PFSK-1 (cell line): ENCODE measurements at regions not wholly inside any gene's neighbourhood (a gene's known extent, or its start where the extent isn't known, plus 50 kb on each side); places are given as distances from the start of the nearest gene placed in this dataset.

Experiments used
- FOXP2 ChIP-seq: optimal IDR thresholded peaks from 2 replicates; pipeline ENCODE3; 2011; ENCODE audit warnings: borderline replicate concordance, control low read depth, inconsistent platforms; ENCODE audit not compliant: insufficient read depth; ENCODE audit errors: extremely low read length, extremely low read depth
- POLR2AphosphoS5 ChIP-seq: IDR thresholded peaks from 2 replicates; pipeline ENCODE4 v1.6.1; 2012; ENCODE audit warnings: low read depth, mild to moderate bottlenecking, control low read depth, low read length, moderate library complexity
- SIN3A ChIP-seq: IDR thresholded peaks from 2 replicates; pipeline ENCODE4 v1.6.1; 2012; ENCODE audit warnings: mild to moderate bottlenecking, low read length, moderate library complexity, borderline replicate concordance; ENCODE audit not compliant: insufficient read depth
- TAF1 ChIP-seq: IDR thresholded peaks from 2 replicates; pipeline ENCODE4 v1.6.1; 2012; ENCODE audit warnings: low read length, control low read depth, borderline replicate concordance; ENCODE audit not compliant: insufficient read depth
- TF ChIP-seq, protein P1 (sequence below), 2 experiments: IDR thresholded peaks; 2 replicates each; pipeline versions ENCODE4 v1.6.1 to v1.8.0; 2011 to 2012; ENCODE audit warnings: low read depth in 2 of 2, low read length in 2 of 2, control low read depth in 1 of 2, inconsistent platforms in 1 of 2, mild to moderate bottlenecking in 1 of 2, moderate library complexity in 1 of 2; ENCODE audit not compliant: insufficient read depth in 1 of 2

DNA sequence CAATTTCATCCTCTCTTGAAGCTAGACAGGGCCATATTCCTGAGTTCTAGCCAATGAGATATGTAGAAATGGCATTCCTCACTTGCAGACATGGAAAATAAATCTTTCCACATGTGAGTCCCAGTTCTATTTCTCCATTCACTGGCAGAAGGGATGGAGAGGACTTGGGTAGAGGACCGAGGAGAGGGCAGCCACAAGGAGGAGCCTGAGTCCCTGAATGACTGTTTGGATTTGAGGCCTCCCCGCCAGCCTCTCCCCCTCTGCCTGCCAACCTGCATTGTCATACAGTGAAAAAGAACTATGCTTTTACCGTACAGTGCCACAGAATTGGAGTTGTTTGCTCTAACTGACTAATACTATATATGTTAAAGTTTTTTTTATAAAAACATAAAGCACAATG, 583.0 kb upstream of the WWC1 start:
- TF ChIP-seq, protein P1, sequence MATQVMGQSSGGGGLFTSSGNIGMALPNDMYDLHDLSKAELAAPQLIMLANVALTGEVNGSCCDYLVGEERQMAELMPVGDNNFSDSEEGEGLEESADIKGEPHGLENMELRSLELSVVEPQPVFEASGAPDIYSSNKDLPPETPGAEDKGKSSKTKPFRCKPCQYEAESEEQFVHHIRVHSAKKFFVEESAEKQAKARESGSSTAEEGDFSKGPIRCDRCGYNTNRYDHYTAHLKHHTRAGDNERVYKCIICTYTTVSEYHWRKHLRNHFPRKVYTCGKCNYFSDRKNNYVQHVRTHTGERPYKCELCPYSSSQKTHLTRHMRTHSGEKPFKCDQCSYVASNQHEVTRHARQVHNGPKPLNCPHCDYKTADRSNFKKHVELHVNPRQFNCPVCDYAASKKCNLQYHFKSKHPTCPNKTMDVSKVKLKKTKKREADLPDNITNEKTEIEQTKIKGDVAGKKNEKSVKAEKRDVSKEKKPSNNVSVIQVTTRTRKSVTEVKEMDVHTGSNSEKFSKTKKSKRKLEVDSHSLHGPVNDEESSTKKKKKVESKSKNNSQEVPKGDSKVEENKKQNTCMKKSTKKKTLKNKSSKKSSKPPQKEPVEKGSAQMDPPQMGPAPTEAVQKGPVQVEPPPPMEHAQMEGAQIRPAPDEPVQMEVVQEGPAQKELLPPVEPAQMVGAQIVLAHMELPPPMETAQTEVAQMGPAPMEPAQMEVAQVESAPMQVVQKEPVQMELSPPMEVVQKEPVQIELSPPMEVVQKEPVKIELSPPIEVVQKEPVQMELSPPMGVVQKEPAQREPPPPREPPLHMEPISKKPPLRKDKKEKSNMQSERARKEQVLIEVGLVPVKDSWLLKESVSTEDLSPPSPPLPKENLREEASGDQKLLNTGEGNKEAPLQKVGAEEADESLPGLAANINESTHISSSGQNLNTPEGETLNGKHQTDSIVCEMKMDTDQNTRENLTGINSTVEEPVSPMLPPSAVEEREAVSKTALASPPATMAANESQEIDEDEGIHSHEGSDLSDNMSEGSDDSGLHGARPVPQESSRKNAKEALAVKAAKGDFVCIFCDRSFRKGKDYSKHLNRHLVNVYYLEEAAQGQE (IDR thresholded peaks at IDR 0.05; ENCODE audit: insufficient read depth in 1 of 2, low read depth in 2 of 2, low read length in 2 of 2) = no peak
- no peak for TF ChIP-seq SIN3A
- TF ChIP-seq POLR2AphosphoS5 = no peak
- TF ChIP-seq TAF1 = no peak
- TF ChIP-seq FOXP2 = no peak

DNA sequence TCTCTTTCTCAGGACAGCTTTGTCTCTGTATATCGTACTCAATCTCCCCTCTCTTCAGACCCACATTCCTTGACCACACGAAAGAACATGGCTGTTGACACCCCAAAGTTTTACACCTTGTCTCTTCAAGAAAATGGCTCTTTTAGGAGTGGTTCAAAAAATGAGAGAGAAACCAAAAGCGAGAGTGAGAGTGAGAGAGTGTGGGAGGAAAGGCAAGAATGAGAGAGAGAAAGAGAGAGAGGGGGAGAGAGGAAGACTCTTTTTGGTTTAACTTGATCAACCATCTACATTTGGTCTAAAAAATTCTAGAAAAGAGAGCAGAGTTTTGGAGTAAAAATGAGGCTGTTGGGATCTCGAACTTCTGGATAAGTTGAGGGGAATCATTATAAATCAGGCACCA, 581.8 kb upstream of the WWC1 start:
- TF ChIP-seq SIN3A (no peak), TAF1 (no peak), POLR2AphosphoS5 (no peak), FOXP2 (no peak)
- TF ChIP-seq, protein P1 (IDR thresholded peaks at IDR 0.05; ENCODE audit: insufficient read depth in 1 of 2, low read depth in 2 of 2, low read length in 2 of 2) = no peak

DNA sequence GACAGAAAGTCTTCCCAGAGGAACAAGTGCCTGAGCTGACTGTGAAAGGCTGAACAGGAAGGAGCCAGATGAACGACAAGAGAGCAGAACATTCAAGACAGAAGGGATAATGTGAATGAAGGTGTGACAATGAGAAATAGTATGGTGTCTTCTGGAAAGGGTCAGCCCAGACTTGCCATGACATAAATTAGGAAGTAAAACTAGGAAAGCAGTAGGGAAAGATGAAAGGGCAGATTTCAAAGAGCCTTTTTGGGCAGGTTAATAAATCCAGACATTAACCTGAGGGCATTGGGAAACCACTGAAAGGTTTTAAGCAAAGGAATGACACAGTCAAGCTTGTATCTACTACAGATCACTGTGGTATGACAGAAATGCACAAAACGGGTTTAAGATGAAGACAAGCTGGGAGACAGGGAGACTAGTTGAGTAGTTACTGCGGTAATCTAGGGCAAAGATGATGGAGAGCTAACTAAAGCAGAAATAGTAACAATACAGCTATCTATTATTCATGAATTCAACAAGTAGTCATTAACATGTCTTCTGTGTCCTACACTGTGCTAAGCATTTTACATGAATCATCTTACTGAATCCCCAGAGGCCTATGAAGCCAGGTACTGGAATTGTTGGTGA, 580.9 kb upstream of the WWC1 start:
- TF ChIP-seq POLR2AphosphoS5 (no peak), TAF1 (no peak), SIN3A (no peak), FOXP2 (no peak)
- TF ChIP-seq, protein P1 (IDR thresholded peaks at IDR 0.05; ENCODE audit: insufficient read depth in 1 of 2, low read depth in 2 of 2, low read length in 2 of 2) = no peak

DNA sequence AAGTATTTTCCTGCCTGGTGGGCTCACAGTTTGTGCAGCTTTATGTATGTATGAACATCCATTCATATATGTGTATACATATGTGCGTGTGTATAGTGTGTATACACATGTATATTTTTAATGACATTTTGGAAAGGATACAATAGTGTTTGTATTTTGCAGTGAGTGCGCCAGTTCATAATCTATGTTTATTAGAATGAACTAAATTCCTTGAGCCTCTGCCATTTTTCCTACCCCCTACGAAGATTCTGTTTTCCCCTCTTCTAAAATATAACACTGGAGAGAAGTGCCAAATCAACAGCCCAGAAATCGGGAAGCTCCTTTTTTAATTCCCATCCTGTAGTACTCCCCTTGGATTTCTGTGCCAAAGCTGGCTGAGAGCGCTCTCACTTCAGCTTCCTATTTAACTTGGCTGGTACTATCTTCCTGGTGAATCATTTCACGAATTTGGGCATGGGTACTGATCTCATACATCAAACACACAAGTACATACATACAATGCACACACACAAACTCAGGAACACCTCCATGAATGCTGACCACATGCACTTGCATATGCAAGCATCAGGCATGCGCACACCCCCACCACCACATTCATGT, 578.4 kb upstream of the WWC1 start:
- TF ChIP-seq TAF1 = no peak
- TF ChIP-seq, protein P1 (IDR thresholded peaks at IDR 0.05; ENCODE audit: insufficient read depth in 1 of 2, low read depth in 2 of 2, low read length in 2 of 2) = no peak
- no peak for TF ChIP-seq POLR2AphosphoS5
- TF ChIP-seq SIN3A = no peak
- TF ChIP-seq FOXP2 = no peak
